CD14-positive monocyte (primary cell): ENCODE measurements at regions not wholly inside any gene's neighbourhood (a gene's known extent, or its start where the extent isn't known, plus 50 kb on each side); places are given as distances from the start of the nearest gene placed in this dataset.

Experiments used
- DNase-seq, 3 donors: peaks; one replicate each; pipeline ENCODE4 v3.0.0-alpha.2; 2011 to 2022
- H2AFZ ChIP-seq: 2 replicates; pipeline ENCODE4 v1.6.0; 2012; ENCODE audit warnings: mild to moderate bottlenecking, low read depth, low read length, inconsistent platforms; ENCODE audit not compliant: insufficient read depth, poor library complexity, severe bottlenecking
- H3K27ac ChIP-seq, 2 donors: 1 replicate in 1 of 2; 2 replicates in 1 of 2; pipeline ENCODE4 v1.5.1; 2012 to 2013; ENCODE audit warnings: low read length in 2 of 2, control low read depth in 1 of 2, inconsistent platforms in 1 of 2, low read depth in 1 of 2, mild to moderate bottlenecking in 1 of 2
- H3K27me3 ChIP-seq, 2 donors: one replicate each; pipeline versions ENCODE4 v1.6.0 to v1.6.1; 2011 to 2013; ENCODE audit warnings: low read length in 2 of 2; ENCODE audit not compliant: control insufficient read depth in 2 of 2, insufficient read depth in 2 of 2
- H3K36me3 ChIP-seq, 2 donors: replicated peaks in 1 of 2; 1 replicate in 1 of 2; 2 replicates in 1 of 2; pipeline versions ENCODE4 v1.5.1 to v1.6.1; 2012 to 2013; ENCODE audit warnings: low read length in 2 of 2, control low read depth in 1 of 2, inconsistent platforms in 1 of 2, mild to moderate bottlenecking in 1 of 2; ENCODE audit not compliant: insufficient read depth in 2 of 2, control insufficient read depth in 1 of 2
- H3K4me1 ChIP-seq, 2 donors: 1 replicate in 1 of 2; 2 replicates in 1 of 2; pipeline versions ENCODE4 v1.5.1 to v1.6.1; 2012 to 2013; ENCODE audit warnings: low read length in 2 of 2, control low read depth in 1 of 2, inconsistent platforms in 1 of 2, mild to moderate bottlenecking in 1 of 2, moderate library complexity in 1 of 2; ENCODE audit not compliant: insufficient read depth in 2 of 2, control insufficient read depth in 1 of 2
- H3K4me2 ChIP-seq: replicated peaks from 2 replicates; pipeline ENCODE3; 2012; ENCODE audit warnings: low read length, moderate library complexity, mild to moderate bottlenecking; ENCODE audit not compliant: poor library complexity, severe bottlenecking; ENCODE audit errors: extremely low read depth
- H3K4me3 ChIP-seq, 3 experiments: fragments of 200-600 bp in 1 of 3; sonication (generic) in 1 of 3; replicated peaks in 1 of 3; 1 replicate in 2 of 3; 2 replicates in 1 of 3; pipeline ENCODE4 v1.5.1; 2011 to 2013; ENCODE audit warnings: low read length in 3 of 3, mild to moderate bottlenecking in 3 of 3, control low read depth in 2 of 3, low read depth in 2 of 3, inconsistent platforms in 1 of 3, moderate library complexity in 1 of 3
- H3K79me2 ChIP-seq: 2 replicates; pipeline ENCODE4 v1.6.0; 2012; ENCODE audit warnings: mild to moderate bottlenecking, control low read depth, inconsistent platforms, low read length, moderate library complexity; ENCODE audit not compliant: insufficient read depth
- H3K9ac ChIP-seq: 2 replicates; pipeline ENCODE4 v1.6.0; 2017; ENCODE audit warnings: low read length, mild to moderate bottlenecking; ENCODE audit not compliant: insufficient read depth, poor library complexity, severe bottlenecking
- H3K9me3 ChIP-seq, 2 donors: replicated peaks in 1 of 2; 1 replicate in 1 of 2; 2 replicates in 1 of 2; pipeline versions ENCODE4 v1.5.1 to v1.6.1; 2012 to 2013; ENCODE audit warnings: low read length in 2 of 2, control low read depth in 1 of 2; ENCODE audit not compliant: control insufficient read depth in 1 of 2, insufficient read depth in 1 of 2
- H4K20me1 ChIP-seq: 2 replicates; pipeline ENCODE4 v1.6.0; 2012; ENCODE audit warnings: mild to moderate bottlenecking, low read length, control low read depth, moderate library complexity; ENCODE audit not compliant: insufficient read depth
- H3K27ac Mint-ChIP-seq, 7 donors: one replicate each; pipeline ENCODE4 v1.8.0; 2020; ENCODE audit warnings: mild to moderate bottlenecking in 7 of 7, mixed read lengths in 7 of 7, moderate library complexity in 6 of 7, inconsistent platforms in 2 of 7
- H3K27me3 Mint-ChIP-seq, 3 donors: one replicate each; pipeline ENCODE4 v1.8.0; 2021 to 2022; ENCODE audit warnings: low read depth in 3 of 3, mild to moderate bottlenecking in 3 of 3, mixed read lengths in 3 of 3, moderate library complexity in 3 of 3, inconsistent platforms in 1 of 3
- H3K36me3 Mint-ChIP-seq, 2 donors: one replicate each; pipeline ENCODE4 v1.8.0; 2020; ENCODE audit warnings: mixed read lengths in 2 of 2, inconsistent platforms in 1 of 2, mild to moderate bottlenecking in 1 of 2
- H3K4me1 Mint-ChIP-seq: one replicate; pipeline ENCODE4 v1.8.0; 2020; ENCODE audit warnings: mild to moderate bottlenecking, mixed read lengths
- H3K4me3 Mint-ChIP-seq, 2 donors: one replicate each; pipeline ENCODE4 v1.8.0; 2020; ENCODE audit warnings: mild to moderate bottlenecking in 2 of 2, mixed read lengths in 2 of 2, moderate library complexity in 1 of 2
- H3K9me3 Mint-ChIP-seq, 7 donors: one replicate each; pipeline ENCODE4 v1.8.0; 2020 to 2022; ENCODE audit warnings: mixed read lengths in 7 of 7, mild to moderate bottlenecking in 6 of 7, moderate library complexity in 6 of 7, inconsistent platforms in 2 of 7
- WGBS: methylation state at CpG from one replicate; pipeline ENCODE4 v1.1.5; 2013; ENCODE audit warnings: missing lambda C conversion rate; ENCODE audit not compliant: insufficient coverage; 5-methylcytosine and 5-hydroxymethylcytosine counted together
- intact Hi-C, 2 donors: fragments of 100-400 bp; cut with micrococcal nuclease; formaldehyde crosslinking; loops; one replicate each; pipeline versions ENCODE4 v1.15.0 to v1.15.1; 2023
- TF ChIP-seq, protein P1 (sequence below): fragments of 200-600 bp; IDR thresholded peaks from one replicate; pipeline ENCODE4 v1.8.0; 2022; ENCODE audit warnings: antibody characterized with exemption, mild to moderate bottlenecking

- Mint-ChIP-seq H3K27ac (no peak overlapping the region), H3K4me3 (no peak overlapping the region), H3K36me3 (no peaks in the 10 kb centered on the region), H3K27me3 (peaks cover 0 to 2% (median 0%) of the 10 kb centered on the region in 3 donors), H3K4me1 (no peaks in the 10 kb centered on the region), H3K9me3 (peaks cover 2 to 5% (median 3%) of the 10 kb centered on the region in 7 donors)
- H3K4me2 ChIP-seq: no peak overlapping the region
- TF ChIP-seq, protein P1, sequence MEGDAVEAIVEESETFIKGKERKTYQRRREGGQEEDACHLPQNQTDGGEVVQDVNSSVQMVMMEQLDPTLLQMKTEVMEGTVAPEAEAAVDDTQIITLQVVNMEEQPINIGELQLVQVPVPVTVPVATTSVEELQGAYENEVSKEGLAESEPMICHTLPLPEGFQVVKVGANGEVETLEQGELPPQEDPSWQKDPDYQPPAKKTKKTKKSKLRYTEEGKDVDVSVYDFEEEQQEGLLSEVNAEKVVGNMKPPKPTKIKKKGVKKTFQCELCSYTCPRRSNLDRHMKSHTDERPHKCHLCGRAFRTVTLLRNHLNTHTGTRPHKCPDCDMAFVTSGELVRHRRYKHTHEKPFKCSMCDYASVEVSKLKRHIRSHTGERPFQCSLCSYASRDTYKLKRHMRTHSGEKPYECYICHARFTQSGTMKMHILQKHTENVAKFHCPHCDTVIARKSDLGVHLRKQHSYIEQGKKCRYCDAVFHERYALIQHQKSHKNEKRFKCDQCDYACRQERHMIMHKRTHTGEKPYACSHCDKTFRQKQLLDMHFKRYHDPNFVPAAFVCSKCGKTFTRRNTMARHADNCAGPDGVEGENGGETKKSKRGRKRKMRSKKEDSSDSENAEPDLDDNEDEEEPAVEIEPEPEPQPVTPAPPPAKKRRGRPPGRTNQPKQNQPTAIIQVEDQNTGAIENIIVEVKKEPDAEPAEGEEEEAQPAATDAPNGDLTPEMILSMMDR: no peak
- H3K9ac ChIP-seq: no peak overlapping the region
- H2AFZ ChIP-seq: no peak overlapping the region
- no peak overlapping the region for H3K4me3 ChIP-seq
- intact Hi-C loops: no loop called here
- H3K9me3 ChIP-seq: peaks cover 3 to 7% of the 10 kb centered on the region in 2 donors
- H3K36me3 ChIP-seq: no peaks in the 10 kb centered on the region
- H3K27ac ChIP-seq: no peak overlapping the region
- DNase-seq: no peak
- no peaks in the 10 kb centered on the region for H4K20me1 ChIP-seq
- H3K4me1 ChIP-seq: no peaks in the 10 kb centered on the region
- no peaks in the 10 kb centered on the region for H3K27me3 ChIP-seq
- WGBS: 88% methylated on average over 2 of the region's 3 CpGs
- no peaks in the 10 kb centered on the region for H3K79me2 ChIP-seq
Observed at GRCh38 chr13:93029536-93029935, 197.1 kb upstream of the GPC6 start.

- H3K4me3 ChIP-seq: no peak overlapping the region
- no peaks in the 10 kb centered on the region for H3K36me3 ChIP-seq
- intact Hi-C loops: no loop called here
- no peaks in the 10 kb centered on the region for H3K4me1 ChIP-seq
- no peak overlapping the region for H3K9ac ChIP-seq
- no peaks in the 10 kb centered on the region for H3K79me2 ChIP-seq
- H3K9me3 ChIP-seq: peaks cover 3 to 12% of the 10 kb centered on the region in 2 donors
- H4K20me1 ChIP-seq: no peaks in the 10 kb centered on the region
- Mint-ChIP-seq H3K36me3 (no peaks in the 10 kb centered on the region), H3K27me3 (peaks cover 0 to 2% (median under 1%) of the 10 kb centered on the region in 3 donors), H3K27ac (no peak overlapping the region), H3K4me1 (no peaks in the 10 kb centered on the region), H3K9me3 (peaks cover 3 to 13% (median 7%) of the 10 kb centered on the region in 7 donors), H3K4me3 (no peak overlapping the region)
- no CpG with 5 or more reads among the region's 3 CpGs for WGBS
- no peak for DNase-seq
- H3K27me3 ChIP-seq: no peaks in the 10 kb centered on the region
- H3K27ac ChIP-seq: no peak overlapping the region
- H2AFZ ChIP-seq: no peak overlapping the region
- H3K4me2 ChIP-seq: no peak overlapping the region
- TF ChIP-seq, protein P1: no peak
Observed at GRCh38 chr13:93036380-93036779, 190.2 kb upstream of the GPC6 start.
